Inflammatory macrophage treated with lipopolysaccharide for 1 hour (primary cell): ENCODE measurements at regions not wholly inside any gene's neighbourhood (a gene's known extent, or its start where the extent isn't known, plus 50 kb on each side); places are given as distances from the start of the nearest gene placed in this dataset.

Source experiments
- DNase-seq, 2 donors: peaks; one replicate each; pipeline ENCODE4 v3.0.0-alpha.2; 2020 to 2022

- DNase-seq, result no peak
Measured at GRCh38 chr18:69217196-69218000, 183.3 kb upstream of the DOK6 start.

DNA sequence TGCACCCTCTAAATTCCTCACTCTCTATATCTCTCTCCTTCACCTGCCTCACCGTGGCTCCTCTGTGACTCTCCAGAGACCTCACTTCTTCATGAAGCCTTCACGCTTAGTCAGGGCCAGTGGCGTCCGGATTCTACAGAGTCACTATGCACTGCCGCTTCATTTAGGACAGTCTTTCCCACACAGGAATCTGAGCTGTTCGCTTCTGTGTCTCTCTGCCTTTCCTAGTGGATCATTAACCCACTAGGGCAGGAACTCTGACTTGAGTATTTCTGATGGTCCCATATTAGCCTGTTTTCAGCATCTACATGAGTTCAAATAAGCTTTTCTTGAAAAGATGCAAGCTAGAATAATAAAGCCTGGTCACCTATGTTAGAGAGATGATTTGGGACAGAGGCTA is 180.2 kb upstream of the DOK6 start:
- DNase-seq, result no peak

- DNase-seq, result no peak
Measured at GRCh38 chr18:69222089-69222488, 178.6 kb upstream of the DOK6 start.

- no peak for DNase-seq
Measured at GRCh38 chr18:69226971-69227370, 173.7 kb upstream of the DOK6 start.

DNA sequence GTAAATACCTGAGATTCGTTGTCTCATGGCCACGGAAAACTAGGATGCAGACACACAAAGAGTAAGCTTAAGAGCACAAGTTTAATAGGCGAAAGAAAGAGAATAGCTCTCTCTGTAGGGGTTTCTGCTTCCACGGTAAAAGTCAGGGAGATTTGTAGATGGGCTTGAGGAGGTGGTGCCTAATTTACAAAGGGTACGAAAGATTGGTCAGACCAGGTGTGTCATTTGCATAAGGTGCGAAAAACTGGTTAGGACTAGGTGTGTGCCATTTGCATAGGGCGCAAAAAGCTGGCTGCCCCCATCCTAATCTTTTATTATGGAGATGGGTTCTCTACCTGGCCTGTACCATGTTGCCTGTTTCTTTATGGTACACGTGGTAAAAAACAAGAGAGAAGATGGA is 170.5 kb upstream of the DOK6 start:
- DNase-seq, result no peak

GRCh38 chr18:69233465-69234054 is 167.1 kb upstream of the DOK6 start:
- DNase-seq, result no peak

- DNase-seq, result no peak
Measured at GRCh38 chr18:69239849-69240674, 160.6 kb upstream of the DOK6 start.

DNA sequence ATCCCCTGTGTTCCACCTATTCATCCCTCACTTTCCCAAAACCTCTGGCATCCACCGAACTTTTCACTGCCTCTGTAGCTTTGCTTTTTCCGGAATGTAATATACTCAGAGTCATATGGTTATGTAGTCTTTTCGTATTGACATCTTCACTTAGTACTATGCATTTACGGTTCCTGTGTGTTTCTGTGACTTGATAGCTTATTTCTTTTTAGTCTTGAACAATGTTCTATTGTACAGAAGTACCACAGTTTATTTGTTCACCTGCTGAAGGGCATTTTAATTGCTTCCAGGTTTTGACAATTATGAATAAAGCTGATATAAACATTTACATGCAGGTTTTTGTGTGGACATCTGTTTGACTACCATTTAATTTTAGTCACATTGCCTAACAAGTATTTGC is 154.7 kb upstream of the DOK6 start:
- no peak for DNase-seq

DNA sequence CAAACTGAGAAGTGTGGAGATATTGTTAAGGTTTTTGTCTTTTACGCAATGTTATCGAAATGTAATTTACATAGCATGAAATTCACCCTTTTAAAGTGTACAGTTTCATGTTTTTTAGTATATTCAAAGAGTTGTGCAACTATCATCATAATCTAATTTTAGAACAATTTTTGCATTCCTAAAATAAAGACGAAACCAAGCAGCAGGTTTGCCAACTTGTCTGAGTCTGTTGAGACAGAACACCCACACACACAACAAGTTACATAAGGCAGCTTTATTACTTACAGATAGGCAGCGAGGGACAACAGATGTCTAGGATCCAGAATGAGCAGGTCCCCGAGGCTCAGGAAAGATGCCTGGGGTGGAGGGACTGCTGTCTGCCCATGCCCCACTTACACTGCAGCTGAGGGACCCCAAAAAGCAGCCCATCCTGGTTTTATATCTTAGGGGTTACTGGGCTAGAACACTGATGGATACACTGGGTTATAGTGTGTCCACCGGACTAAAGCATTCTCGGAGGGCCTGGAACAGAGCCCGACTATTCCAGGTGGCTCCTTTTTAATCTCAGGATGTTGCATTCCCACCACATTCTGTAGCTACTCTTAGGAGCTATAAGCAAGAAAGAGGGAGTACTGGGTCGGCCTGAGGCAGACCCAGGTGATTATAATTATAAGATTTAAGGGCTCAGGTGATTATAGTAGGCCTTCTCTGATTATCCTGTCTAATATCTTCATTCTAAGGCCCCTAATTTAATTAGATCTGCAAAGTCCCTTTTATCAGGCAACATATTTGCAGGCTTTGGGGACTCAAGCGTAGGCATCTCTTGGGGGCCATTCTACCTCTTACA is 150.2 kb upstream of the DOK6 start:
- no peak for DNase-seq

GRCh38 chr18:69257861-69258458 is 142.7 kb upstream of the DOK6 start:
- DNase-seq, result no peak

GRCh38 chr18:69259282-69259681 is 141.4 kb upstream of the DOK6 start:
- no peak for DNase-seq

GRCh38 chr18:69261406-69261805 is 139.3 kb upstream of the DOK6 start:
- no peak for DNase-seq

- no peak for DNase-seq
Measured at GRCh38 chr18:69265656-69266055, 135.0 kb upstream of the DOK6 start.

DNA sequence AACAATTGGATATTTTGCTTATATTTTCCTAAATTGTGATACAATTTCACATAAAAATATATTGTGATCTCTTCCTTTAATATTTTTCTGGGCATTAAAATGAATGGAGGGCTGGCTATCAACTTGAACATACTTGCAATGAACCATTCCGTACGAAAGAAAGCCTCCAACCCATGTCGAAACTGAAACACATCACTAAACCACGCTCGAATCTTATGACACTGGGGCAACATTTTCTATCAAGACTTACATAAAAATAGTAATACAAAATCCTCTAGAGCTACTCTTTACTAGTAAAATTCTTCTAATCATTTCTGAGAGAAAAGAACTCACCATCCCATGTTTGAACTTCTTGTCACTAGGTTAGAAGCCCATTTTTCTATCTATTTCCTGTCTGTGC is 132.8 kb upstream of the DOK6 start:
- no peak for DNase-seq

- no peak for DNase-seq
Measured at GRCh38 chr18:69282371-69282770, 118.3 kb upstream of the DOK6 start.

DNA sequence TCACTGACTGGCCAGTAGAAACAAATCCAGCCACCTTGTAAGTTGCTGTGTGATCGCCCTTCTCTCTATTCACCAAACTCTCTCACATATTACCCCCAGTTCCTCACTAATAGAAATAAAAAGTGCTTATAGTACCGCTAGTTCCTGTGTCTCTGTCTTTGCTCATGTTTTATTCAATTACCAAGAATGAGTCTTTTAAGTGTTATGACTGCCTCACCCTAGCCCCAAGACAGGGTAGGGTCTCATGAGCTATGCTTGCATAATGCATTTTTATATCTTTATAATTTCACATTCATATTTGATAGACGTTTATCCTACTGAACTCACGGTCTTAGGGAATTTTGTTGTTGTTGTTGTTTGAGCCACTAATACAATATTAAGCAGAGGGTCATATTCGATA is 109.6 kb upstream of the DOK6 start:
- no peak for DNase-seq

- no peak for DNase-seq
Measured at GRCh38 chr18:69291755-69292154, 108.9 kb upstream of the DOK6 start.

- no peak for DNase-seq
Measured at GRCh38 chr18:69300185-69300584, 100.5 kb upstream of the DOK6 start.

DNA sequence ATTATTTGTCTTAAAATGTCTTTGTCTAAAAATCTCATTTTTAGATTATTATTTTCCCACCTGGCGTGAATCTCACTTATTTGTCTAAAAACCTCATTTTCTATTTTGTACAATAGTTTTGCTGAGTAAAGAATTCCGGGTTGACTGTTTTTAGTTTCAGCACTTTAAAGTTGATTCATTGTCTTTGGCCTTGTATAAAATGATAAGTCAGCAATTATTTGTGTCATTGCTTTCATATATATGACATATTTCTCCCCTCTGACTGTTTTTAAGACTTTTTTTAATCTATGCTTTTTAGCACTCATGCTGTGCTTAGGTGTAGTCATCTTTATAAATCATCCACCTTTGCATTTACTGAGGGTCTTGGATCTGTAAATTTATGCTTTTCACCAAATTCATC is 92.1 kb upstream of the DOK6 start:
- no peak for DNase-seq

DNA sequence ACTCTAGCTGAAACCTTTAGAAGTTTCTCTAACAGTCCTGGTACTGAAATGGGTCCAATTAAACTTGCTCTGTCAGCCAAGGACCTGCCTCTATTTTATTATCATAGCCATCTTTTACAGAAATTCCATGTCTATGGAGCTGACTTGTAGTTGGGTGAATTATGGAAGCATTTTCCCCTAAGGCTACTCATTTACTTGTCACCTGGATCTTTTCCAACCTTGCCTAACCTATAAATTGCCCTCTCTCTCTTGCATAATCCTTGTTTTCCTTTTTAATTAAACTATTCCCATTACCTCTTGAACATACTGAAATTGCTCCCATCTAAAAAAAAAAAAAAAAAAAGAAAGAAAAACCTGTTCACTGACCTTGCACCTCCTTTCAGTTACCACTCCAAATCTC is 74.6 kb upstream of the DOK6 start:
- DNase-seq, result no peak

DNA sequence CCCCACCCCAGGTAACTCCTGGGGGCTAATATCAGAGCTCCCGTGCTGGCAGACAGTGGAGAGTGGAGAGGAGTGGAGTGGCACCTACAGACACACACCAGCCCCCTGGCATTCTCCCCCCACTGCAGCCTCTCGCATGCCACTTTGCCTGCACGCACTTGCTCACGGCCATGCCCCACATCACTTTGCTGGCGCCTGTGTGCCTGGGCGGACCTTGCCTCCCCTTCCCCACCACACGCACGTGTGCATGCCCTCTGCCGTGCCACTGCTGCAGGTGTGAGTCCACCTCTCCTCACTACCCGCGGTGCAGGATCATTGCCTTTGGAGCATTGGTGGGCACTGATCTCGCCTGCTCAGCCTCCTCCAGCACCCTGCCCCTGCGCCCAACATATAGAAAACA is 72.6 kb upstream of the DOK6 start:
- no peak for DNase-seq

DNA sequence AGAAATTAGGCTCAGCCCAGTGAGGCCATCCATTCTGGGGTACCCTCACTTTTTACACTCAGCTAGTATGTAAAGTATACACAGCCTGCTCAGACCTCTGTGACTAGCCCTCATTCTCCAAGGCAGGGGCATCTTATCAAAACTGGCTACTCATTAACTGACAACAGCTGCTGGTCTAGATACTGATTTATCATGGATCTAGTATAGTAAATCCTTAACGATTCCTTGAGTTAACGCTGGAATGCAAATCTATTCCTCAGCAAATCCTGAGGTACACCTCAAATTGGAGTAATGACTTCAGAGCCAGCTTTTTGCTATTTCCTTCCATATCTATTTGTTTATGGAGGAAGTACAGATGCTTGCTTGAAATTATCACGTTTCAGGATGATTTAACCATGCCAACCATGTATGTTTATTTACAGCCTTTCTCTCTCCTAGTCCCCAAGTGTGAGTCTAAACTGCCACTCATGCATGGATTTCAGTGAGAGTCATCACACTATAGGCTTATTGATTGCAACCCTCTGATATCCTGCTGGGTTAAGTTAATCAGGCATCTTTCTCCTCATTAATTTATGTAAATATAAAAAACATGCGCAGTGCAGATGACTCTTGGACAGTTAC is 70.2 kb upstream of the DOK6 start:
- DNase-seq, result no peak
